Activated CD8-positive, alpha-beta memory T cell treated with anti-CD3 and anti-CD28 coated beads for 48 hours (primary cell): ENCODE measurements at regions not wholly inside any gene's neighbourhood (a gene's known extent, or its start where the extent isn't known, plus 50 kb on each side); places are given as distances from the start of the nearest gene placed in this dataset.

Experiments
- DNase-seq, 3 experiments: peaks; one replicate each; pipeline ENCODE4 v3.0.0-alpha.2; 2020; ENCODE audit warnings: low read depth in 2 of 3, low spot score in 2 of 3

GRCh38 chr2:83584672-83585071 is 874.4 kb downstream of the SUCLG1 start:
- no peak for DNase-seq

GRCh38 chr2:83582589-83582988 is 876.5 kb downstream of the SUCLG1 start:
- DNase-seq: no peak

GRCh38 chr2:83579507-83579906 is 879.6 kb downstream of the SUCLG1 start:
- no peak for DNase-seq

- DNase-seq: no peak
These were observed 880.7 kb downstream of the SUCLG1 start for GRCh38 chr2:83578405-83578804.

- no peak for DNase-seq
These were observed 884.5 kb downstream of the SUCLG1 start for GRCh38 chr2:83574614-83575013.

GRCh38 chr2:83573060-83573459 is 886.0 kb downstream of the SUCLG1 start:
- DNase-seq: no peak

- DNase-seq: no peak
These were observed 886.7 kb downstream of the SUCLG1 start for GRCh38 chr2:83572400-83572799.

GRCh38 chr2:83567551-83567950 is 891.5 kb downstream of the SUCLG1 start:
- no peak for DNase-seq

- DNase-seq: no peak
These were observed 893.5 kb downstream of the SUCLG1 start for GRCh38 chr2:83565626-83566025.

GRCh38 chr2:83565181-83565580 is 893.9 kb downstream of the SUCLG1 start:
- DNase-seq: no peak

GRCh38 chr2:83561592-83561991 is 897.5 kb downstream of the SUCLG1 start:
- DNase-seq: no peak

GRCh38 chr2:83536556-83536955 is 922.5 kb downstream of the SUCLG1 start:
- DNase-seq: no peak

GRCh38 chr2:83534416-83534815 is 924.7 kb downstream of the SUCLG1 start:
- no peak for DNase-seq

GRCh38 chr2:83531206-83531826 is 927.8 kb downstream of the SUCLG1 start:
- DNase-seq: no peak

- DNase-seq: no peak
These were observed 930.3 kb downstream of the SUCLG1 start for GRCh38 chr2:83528767-83529166.

- no peak for DNase-seq
These were observed 936.1 kb downstream of the SUCLG1 start for GRCh38 chr2:83522891-83523493.

GRCh38 chr2:83517727-83518368 is 941.2 kb downstream of the SUCLG1 start:
- no peak for DNase-seq

- no peak for DNase-seq
These were observed 942.6 kb downstream of the SUCLG1 start for GRCh38 chr2:83516503-83516902.

- DNase-seq: no peak
These were observed 971.6 kb downstream of the SUCLG1 start for GRCh38 chr2:83487451-83487850.

GRCh38 chr2:83481436-83481835 is 977.6 kb downstream of the SUCLG1 start:
- no peak for DNase-seq

GRCh38 chr2:83478037-83478436 is 981.0 kb downstream of the SUCLG1 start:
- no peak for DNase-seq

GRCh38 chr2:83475371-83475770 is 983.7 kb downstream of the SUCLG1 start:
- DNase-seq: no peak

- no peak for DNase-seq
These were observed 987.4 kb downstream of the SUCLG1 start for GRCh38 chr2:83471655-83472054.
